PC-3 (cell line): ENCODE measurements at regions not wholly inside any gene's neighbourhood (a gene's known extent, or its start where the extent isn't known, plus 50 kb on each side); places are given as distances from the start of the nearest gene placed in this dataset.

ENCODE experiments used
- EZH2 ChIP-seq: fragments of 300-600 bp; sonication (generic); IDR thresholded peaks from one replicate; pipeline ENCODE4 v1.6.1; 2017; ENCODE audit warnings: antibody characterized with exemption, mild to moderate bottlenecking, low read length; ENCODE audit not compliant: unreplicated experiment
- EZH2phosphoT487 ChIP-seq: fragments of 300-600 bp; sonication (generic); IDR thresholded peaks from 2 replicates; pipeline ENCODE4 v1.6.1; 2018; ENCODE audit warnings: mild to moderate bottlenecking, antibody characterized with exemption, low read length, borderline replicate concordance
- TF ChIP-seq, protein P1 (sequence below): fragments of 300-600 bp; sonication (generic); conservative IDR thresholded peaks from 2 replicates; pipeline ENCODE4 v1.5.1; 2017; ENCODE audit warnings: antibody characterized with exemption, low read depth, mild to moderate bottlenecking, low read length

DNA sequence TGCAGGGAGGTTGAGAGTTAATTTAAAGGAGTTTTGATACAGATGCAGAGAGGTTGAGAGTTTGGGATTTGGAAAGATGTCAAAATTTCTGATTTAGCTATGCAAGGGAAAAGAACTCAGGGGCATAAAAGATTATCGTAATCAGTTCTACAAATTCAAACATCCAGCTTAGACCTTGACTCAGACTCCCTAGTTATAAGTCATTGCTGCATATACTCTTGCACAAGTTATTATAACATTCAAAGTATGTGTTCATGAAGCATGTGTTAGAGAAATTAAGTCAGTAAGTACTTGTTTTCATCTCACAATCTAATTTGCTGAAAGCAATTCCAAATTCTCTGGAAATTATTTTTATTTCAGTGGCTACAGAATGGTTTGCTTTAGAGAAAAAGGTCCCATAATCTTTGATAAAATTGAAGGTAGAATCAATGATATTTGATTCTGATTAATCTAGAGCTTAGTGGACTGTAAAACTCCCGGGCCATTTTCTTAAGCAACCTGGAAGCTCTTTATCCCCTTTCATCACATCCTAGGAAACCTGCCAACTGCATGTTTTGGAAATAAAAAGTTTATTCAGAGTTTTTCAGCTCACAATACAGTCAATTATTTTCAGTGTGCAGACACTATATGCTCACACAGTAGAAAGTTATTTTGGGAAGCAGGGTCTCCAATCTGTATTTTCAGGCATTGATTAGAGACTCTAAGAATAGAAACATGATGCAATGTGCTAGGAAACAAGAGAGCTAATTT is 132.9 kb upstream of the SPANXC start:
- TF ChIP-seq, protein P1, sequence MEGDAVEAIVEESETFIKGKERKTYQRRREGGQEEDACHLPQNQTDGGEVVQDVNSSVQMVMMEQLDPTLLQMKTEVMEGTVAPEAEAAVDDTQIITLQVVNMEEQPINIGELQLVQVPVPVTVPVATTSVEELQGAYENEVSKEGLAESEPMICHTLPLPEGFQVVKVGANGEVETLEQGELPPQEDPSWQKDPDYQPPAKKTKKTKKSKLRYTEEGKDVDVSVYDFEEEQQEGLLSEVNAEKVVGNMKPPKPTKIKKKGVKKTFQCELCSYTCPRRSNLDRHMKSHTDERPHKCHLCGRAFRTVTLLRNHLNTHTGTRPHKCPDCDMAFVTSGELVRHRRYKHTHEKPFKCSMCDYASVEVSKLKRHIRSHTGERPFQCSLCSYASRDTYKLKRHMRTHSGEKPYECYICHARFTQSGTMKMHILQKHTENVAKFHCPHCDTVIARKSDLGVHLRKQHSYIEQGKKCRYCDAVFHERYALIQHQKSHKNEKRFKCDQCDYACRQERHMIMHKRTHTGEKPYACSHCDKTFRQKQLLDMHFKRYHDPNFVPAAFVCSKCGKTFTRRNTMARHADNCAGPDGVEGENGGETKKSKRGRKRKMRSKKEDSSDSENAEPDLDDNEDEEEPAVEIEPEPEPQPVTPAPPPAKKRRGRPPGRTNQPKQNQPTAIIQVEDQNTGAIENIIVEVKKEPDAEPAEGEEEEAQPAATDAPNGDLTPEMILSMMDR: no peak
- TF ChIP-seq EZH2: no peak
- no peak for TF ChIP-seq EZH2phosphoT487
